CD4-positive, alpha-beta T cell treated with Interleukin-6 at 100 ng/mL for 8 hours (primary cell): ENCODE measurements at regions not wholly inside any gene's neighbourhood (a gene's known extent, or its start where the extent isn't known, plus 50 kb on each side); places are given as distances from the start of the nearest gene placed in this dataset.

ENCODE experiments used
- DNase-seq: peaks from one replicate; pipeline ENCODE4 v3.0.0-alpha.2; 2020; ENCODE audit warnings: mixed read lengths, low spot score

DNA sequence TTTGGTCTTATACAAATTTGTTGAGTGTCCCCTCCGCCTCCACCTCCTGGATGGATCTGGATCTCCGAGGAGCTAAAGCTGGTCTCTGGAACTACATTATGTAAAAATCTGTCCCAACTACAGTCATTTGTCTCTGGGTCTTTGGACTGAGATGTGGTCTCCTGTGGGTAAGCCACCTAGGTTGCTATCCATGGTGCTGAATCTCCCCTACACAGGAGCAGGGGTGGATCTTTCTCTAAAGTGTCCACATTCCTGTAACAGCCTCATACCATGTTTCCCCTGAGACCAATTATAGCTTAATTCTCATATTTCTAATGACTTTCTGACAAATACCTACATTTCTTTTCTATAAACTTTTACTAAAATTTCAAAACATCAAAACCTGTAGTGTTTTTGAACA is 625.8 kb downstream of the TAFA4 start:
- DNase-seq = no peak

DNA sequence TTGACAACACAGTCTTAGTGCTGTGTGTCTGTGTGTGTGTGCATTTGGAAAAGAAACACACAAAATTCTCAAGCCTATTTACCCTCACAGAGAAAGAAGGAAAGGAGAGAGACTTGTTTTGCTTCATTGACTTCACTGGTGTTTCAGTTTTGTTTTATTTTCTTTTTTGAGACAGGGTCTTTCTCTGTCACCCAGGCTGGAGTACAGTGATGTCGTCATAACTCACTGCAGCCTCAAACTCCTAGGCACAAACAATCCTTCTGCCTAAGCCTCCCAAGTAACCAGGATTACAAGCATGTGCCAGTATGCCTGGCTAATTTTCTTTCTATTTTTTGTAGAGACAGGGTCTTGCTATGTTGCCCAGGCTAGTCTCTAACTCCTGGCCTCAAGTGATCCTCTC is 636.9 kb downstream of the TAFA4 start:
- no peak for DNase-seq

- no peak for DNase-seq
These were observed 635.9 kb upstream of the SUCLG2 start for GRCh38 chr3:68290333-68290732.

DNA sequence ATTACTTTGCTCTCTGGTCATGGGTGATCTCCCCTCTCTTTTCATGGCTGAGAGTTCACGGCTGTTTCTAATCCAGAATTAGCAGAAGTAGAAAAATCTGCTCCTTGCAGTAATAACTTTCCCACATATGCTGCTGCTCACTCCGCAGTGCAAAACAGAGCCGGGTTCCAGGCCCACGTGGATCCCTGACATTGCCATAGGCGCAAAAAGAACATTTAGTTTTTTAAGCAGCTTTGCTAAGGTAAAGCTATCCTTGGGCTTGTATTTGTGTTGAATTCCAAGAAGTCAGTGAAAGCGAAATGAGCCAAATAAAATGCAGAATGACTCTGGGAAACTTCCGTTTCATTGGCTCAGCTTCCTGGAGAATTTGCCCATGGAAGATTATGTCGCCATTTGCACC is 633.7 kb upstream of the SUCLG2 start:
- no peak for DNase-seq

- DNase-seq = no peak
These were observed 632.7 kb upstream of the SUCLG2 start for GRCh38 chr3:68287101-68287500.

DNA sequence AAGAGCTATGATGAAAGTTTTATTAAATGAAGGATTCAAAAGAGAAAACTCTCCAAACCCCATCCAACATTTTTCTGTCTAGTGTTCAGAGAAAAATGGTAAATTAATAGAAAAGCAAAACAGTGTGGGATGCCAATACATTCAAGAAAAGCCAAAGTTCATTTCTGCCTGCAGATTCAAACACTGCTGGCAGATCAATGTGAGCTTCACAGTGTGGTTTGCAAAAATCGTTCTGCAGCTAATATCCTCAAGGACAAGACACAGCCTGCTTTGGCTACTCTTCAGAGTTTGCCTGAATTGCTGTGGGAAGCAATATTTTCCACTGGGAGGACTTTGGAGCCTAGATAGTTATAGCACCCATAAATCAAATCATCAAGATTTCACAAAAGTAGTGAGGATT is 619.9 kb upstream of the SUCLG2 start:
- DNase-seq = no peak

- DNase-seq = no peak
These were observed 616.7 kb upstream of the SUCLG2 start for GRCh38 chr3:68271145-68271544.

DNA sequence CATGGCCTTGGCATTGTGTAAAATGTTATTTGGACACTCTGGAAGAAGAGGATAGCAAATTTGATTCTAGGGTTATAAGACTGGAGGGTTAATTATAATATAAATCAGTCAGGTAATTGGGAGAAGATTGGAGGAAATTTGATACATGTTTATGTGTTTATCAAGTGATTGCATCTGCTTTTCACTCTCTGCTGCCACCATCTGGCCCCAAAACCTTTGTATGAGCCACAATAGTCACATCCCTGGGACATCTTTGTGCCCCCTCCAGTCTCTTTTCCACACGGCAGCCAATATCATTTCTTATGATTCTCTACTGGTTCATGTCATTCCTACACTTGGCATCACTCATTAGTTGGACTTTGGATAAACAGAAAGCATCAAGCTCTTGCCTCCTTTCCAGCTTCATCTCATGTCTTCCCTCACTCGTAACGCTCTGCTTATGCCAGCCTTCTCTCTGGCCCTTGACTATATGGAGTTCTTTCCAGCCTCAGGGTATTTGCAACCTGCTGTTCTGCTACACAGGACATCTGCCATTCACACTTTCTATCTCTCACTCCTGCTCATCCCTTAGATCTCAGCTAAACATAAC is 602.3 kb upstream of the SUCLG2 start:
- no peak for DNase-seq

GRCh38 chr3:68249265-68249664 is 594.9 kb upstream of the SUCLG2 start:
- DNase-seq = no peak

GRCh38 chr3:68242606-68243005 is 588.2 kb upstream of the SUCLG2 start:
- no peak for DNase-seq

- DNase-seq = no peak
These were observed 585.1 kb upstream of the SUCLG2 start for GRCh38 chr3:68239542-68239941.

DNA sequence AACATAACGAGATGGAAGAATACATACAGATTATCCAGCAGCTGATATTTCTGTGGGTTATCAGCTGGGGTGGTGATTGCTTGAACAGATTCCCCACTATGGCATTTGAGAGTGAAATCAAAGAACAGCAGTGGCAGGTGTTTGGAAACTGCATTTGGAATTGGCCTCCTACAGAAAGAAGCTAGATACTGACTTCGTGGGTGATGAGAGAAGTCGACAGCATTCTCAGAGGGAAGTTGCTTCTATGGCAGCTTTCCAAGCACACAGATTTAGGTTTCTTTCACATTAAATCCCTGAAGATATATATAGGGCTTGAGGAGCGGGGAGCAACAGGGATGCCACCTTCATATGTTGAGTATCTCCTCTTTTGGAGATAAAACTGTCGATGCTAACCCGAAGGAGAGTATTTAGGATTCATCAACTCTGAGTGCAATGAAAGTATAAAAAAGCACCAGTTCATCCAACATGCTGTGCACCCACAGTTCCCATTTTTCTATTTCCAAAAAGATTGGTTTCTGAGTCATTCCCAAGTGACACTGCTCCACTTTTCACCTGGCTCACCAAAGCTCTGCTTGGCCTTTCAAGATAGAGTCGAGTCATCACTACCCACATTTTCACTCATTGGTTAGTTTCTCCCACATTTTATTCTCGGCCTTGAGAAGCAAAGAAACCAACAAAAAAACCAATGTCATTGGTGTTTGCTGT is 579.8 kb upstream of the SUCLG2 start:
- no peak for DNase-seq

DNA sequence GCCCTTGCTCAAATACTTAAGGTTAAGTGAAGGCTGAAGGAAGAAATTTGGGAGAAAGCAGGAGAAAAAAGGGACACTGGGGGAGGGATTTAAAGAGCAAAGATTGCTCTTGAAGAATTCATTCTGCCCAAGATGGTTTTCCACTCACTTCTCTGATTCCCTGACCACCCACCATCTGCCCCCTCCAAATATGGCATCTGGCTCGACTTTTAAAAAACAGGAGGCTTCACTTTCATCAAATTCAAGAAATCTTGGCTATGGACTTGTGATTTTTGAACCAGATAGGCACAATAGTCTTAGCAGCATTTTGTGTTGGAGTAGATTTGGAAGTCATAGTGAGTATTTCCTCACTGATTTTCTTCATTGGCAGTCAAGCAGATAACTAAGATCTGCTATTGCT is 574.4 kb upstream of the SUCLG2 start:
- no peak for DNase-seq

- DNase-seq = no peak
These were observed 566.4 kb upstream of the SUCLG2 start for GRCh38 chr3:68220832-68221231.

DNA sequence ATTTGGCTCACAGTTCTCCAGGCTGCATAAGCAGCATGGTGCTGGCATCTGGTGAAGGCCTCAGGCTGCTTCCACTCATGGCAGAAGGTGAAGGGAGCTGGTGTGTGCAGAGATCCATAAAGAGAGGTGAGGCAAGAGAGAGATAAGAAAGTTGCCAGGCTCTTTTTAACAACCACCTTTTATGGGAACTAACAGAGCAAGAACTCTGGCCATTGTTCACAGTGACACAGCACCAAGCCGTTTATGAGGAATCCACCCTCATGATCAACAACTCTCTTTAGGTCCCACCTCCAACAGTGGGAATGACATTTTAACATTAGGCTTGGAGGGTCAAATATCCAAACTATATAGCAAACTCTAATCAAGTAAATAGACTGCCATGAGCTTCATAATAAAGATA is 557.2 kb upstream of the SUCLG2 start:
- DNase-seq = no peak

- no peak for DNase-seq
These were observed 556.2 kb upstream of the SUCLG2 start for GRCh38 chr3:68210635-68211034.

- no peak for DNase-seq
These were observed 552.9 kb upstream of the SUCLG2 start for GRCh38 chr3:68207327-68207726.

GRCh38 chr3:68206524-68207117 is 552.2 kb upstream of the SUCLG2 start:
- DNase-seq = no peak

- no peak for DNase-seq
These were observed 532.3 kb upstream of the SUCLG2 start for GRCh38 chr3:68186733-68187132.

DNA sequence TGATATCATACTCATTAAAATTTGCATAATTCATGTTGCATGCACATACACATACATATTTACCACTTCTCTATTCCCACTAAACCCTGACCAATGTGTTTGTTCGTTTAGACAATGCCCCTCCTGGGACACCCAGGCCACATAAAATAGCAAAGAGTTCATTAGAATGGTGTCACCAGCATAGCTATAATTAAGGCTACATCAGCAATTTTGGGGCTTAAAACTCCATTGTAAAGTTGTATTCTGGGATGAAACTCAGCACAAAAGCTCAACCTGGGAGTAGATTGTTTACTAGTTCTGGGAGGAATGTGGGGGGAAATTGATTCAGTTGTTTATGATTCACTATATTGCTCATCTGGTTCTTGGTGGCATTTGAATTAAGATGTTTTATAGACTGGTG is 522.2 kb upstream of the SUCLG2 start:
- no peak for DNase-seq

GRCh38 chr3:68173012-68173634 is 518.7 kb upstream of the SUCLG2 start:
- no peak for DNase-seq

- no peak for DNase-seq
These were observed 517.6 kb upstream of the SUCLG2 start for GRCh38 chr3:68172039-68172438.

DNA sequence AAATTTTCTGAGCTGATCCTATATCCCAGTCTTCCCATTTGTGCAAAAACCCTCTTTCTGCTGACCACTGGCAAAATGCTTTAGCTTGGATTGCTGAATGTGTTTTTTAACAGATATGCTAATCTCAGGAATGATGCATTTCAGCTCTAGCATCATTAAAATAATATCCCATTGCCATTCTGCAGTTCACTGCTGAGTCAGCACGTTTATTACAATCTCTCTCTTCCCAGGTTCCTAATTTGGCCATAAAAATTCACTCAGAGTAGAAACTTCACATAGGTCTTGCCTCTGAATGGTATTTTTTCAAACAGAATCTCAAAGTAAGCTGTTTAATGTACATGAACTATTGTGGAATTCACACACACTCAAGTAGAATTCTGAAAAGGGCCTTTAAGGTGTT is 509.6 kb upstream of the SUCLG2 start:
- DNase-seq = no peak
